ENCODE measurements at regions not wholly inside any gene's neighbourhood (a gene's known extent, or its start where the extent isn't known, plus 50 kb on each side); places are given as distances from the start of the nearest gene placed in this dataset.

DNA sequence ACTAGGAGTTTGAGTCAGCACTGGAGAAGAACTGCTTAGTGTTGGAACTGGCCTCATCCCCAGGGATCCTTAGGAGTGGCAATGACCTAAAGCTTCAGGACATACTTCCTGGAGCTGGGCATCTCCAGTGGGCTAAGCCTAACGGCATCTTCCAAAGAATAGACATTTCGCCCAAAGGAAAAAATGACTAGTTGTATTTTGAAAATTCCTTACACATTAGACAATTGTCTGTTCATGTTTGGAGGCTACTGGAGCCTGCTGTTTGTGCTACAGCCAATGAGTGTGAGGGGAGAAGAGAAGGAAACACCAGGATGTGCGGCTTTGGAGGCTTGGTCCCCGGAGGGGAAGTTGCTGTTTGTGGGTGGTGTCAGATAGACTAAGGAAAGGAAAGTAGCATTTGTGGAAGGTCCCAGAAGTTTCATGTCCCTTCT lies 77.6 kb downstream of the POLR2M start:
- TF ChIP-seq, protein P1, sequence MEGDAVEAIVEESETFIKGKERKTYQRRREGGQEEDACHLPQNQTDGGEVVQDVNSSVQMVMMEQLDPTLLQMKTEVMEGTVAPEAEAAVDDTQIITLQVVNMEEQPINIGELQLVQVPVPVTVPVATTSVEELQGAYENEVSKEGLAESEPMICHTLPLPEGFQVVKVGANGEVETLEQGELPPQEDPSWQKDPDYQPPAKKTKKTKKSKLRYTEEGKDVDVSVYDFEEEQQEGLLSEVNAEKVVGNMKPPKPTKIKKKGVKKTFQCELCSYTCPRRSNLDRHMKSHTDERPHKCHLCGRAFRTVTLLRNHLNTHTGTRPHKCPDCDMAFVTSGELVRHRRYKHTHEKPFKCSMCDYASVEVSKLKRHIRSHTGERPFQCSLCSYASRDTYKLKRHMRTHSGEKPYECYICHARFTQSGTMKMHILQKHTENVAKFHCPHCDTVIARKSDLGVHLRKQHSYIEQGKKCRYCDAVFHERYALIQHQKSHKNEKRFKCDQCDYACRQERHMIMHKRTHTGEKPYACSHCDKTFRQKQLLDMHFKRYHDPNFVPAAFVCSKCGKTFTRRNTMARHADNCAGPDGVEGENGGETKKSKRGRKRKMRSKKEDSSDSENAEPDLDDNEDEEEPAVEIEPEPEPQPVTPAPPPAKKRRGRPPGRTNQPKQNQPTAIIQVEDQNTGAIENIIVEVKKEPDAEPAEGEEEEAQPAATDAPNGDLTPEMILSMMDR (IDR thresholded peaks at IDR 0.05): no peak
- TF ChIP-seq POLR2A (IDR thresholded peaks at IDR 0.05): no peak
